SK-N-SH (cell line): ENCODE measurements at regions not wholly inside any gene's neighbourhood (a gene's known extent, or its start where the extent isn't known, plus 50 kb on each side); places are given as distances from the start of the nearest gene placed in this dataset.

ENCODE experiments used
- EZH2phosphoT487 ChIP-seq: fragments of 200-600 bp; sonication (generic); IDR thresholded peaks from 2 replicates; pipeline ENCODE4 v1.6.1; 2017; ENCODE audit warnings: low read depth, mixed run types, mild to moderate bottlenecking, antibody characterized with exemption, moderate library complexity, borderline replicate concordance
- YY1 ChIP-seq: IDR thresholded peaks from 2 replicates; pipeline ENCODE4 v1.4.0; 2012; ENCODE audit warnings: low read depth, mild to moderate bottlenecking
- ZBTB33 ChIP-seq: IDR thresholded peaks from 2 replicates; pipeline ENCODE4 v1.4.0; 2012; ENCODE audit warnings: low read depth, borderline replicate concordance

- TF ChIP-seq EZH2phosphoT487 = no peak
- no peak for TF ChIP-seq ZBTB33
- TF ChIP-seq YY1 = no peak
Observed at GRCh38 chrX:43375136-43375535, 281.0 kb upstream of the MAOA start.
